IMR-90 (cell line): ENCODE measurements at regions not wholly inside any gene's neighbourhood (a gene's known extent, or its start where the extent isn't known, plus 50 kb on each side); places are given as distances from the start of the nearest gene placed in this dataset.
A peak's percentile ranks its signal among the peaks of the same experiment; 100 is the strongest.

Experiments
- ATAC-seq: fragments of 200-7000 bp; cut with Tn5 transposase; 2 replicates; pipeline ENCODE4 v1.9.1; 2020; ENCODE audit warnings: low read depth, mild to moderate bottlenecking, moderate library complexity
- BruUV-seq: library from RNA; stranded (reverse); fragments of 400-500 nt; replicated peaks from 2 replicates; lab custom pipeline; 2021; lab: Mats Ljungman, UMichigan
- CTCF ChIA-PET: fragments of 300-600 bp; formaldehyde crosslinking; extraction: SDS; loops from one replicate; lab custom pipeline; 2021; ENCODE audit warnings: antibody characterized with exemption; lab: Yijun Ruan, JAX
- POLR2A ChIA-PET: fragments of 300-600 bp; sonication (Branson Sonifier 250); formaldehyde crosslinking; loops from one replicate; lab custom pipeline; 2022; ENCODE audit warnings: antibody characterized with exemption; ENCODE audit not compliant: unreplicated experiment; lab: Charles Lee
- DNase-seq: peaks from one replicate; pipeline ENCODE4 v3.0.0; 2013
- H2AFZ ChIP-seq: replicated peaks from 2 replicates; pipeline ENCODE3; 2013; ENCODE audit warnings: low read length, mild to moderate bottlenecking; ENCODE audit not compliant: poor library complexity
- H2AK5ac ChIP-seq: 2 replicates; pipeline ENCODE4 v1.6.1; 2013; ENCODE audit warnings: low read depth, low read length, inconsistent platforms
- H2AK9ac ChIP-seq: replicated peaks from 2 replicates; pipeline ENCODE3; 2013; ENCODE audit warnings: mild to moderate bottlenecking, low read depth, low read length, moderate library complexity; ENCODE audit not compliant: poor library complexity
- H2BK120ac ChIP-seq: 2 replicates; pipeline ENCODE4 v1.6.1; 2013; ENCODE audit warnings: low read depth, low read length, inconsistent platforms
- H2BK15ac ChIP-seq: 3 replicates; pipeline ENCODE4 v1.6.1; 2013; ENCODE audit warnings: low read depth, low read length, inconsistent platforms
- H2BK20ac ChIP-seq: 2 replicates; pipeline ENCODE4 v1.6.1; 2013; ENCODE audit warnings: low read depth, mild to moderate bottlenecking, inconsistent platforms, low read length, moderate library complexity
- H2BK5ac ChIP-seq: 2 replicates; pipeline ENCODE4 v1.6.1; 2013; ENCODE audit warnings: mild to moderate bottlenecking, low read depth, low read length, inconsistent platforms; ENCODE audit not compliant: poor library complexity, severe bottlenecking
- H3K14ac ChIP-seq: replicated peaks from 2 replicates; pipeline ENCODE4 v1.6.1; 2013; ENCODE audit warnings: low read depth, low read length, inconsistent platforms
- H3K18ac ChIP-seq: 2 replicates; pipeline ENCODE4 v1.6.1; 2013; ENCODE audit warnings: low read depth, low read length, control low read depth
- H3K23ac ChIP-seq: 2 replicates; pipeline ENCODE4 v1.6.1; 2013; ENCODE audit warnings: low read depth, low read length, inconsistent platforms
- H3K27ac ChIP-seq: 2 replicates; pipeline ENCODE4 v1.5.1; 2013; ENCODE audit warnings: mild to moderate bottlenecking, control low read depth, low read length; ENCODE audit not compliant: insufficient read depth
- H3K27me3 ChIP-seq: 2 replicates; pipeline ENCODE4 v1.6.1; 2013; ENCODE audit warnings: low read length; ENCODE audit not compliant: control insufficient read depth, insufficient read depth
- H3K36me3 ChIP-seq: 2 replicates; pipeline ENCODE4 v1.6.1; 2013; ENCODE audit warnings: low read length, mixed read lengths; ENCODE audit not compliant: control insufficient read depth, insufficient read depth
- H3K4ac ChIP-seq: 2 replicates; pipeline ENCODE4 v1.6.1; 2013; ENCODE audit warnings: low read depth, low read length, inconsistent platforms
- H3K4me1 ChIP-seq: 2 replicates; pipeline ENCODE4 v1.6.1; 2013; ENCODE audit warnings: low read length, mixed read lengths; ENCODE audit not compliant: control insufficient read depth, insufficient read depth
- H3K4me2 ChIP-seq: 2 replicates; pipeline ENCODE4 v1.6.1; 2013; ENCODE audit warnings: low read depth, mild to moderate bottlenecking, control low read depth, low read length, moderate library complexity
- H3K4me3 ChIP-seq: 2 replicates; pipeline ENCODE4 v1.5.1; 2013; ENCODE audit warnings: low read depth, mild to moderate bottlenecking, control low read depth, low read length, moderate library complexity; ENCODE audit not compliant: insufficient read depth
- H3K56ac ChIP-seq: 2 replicates; pipeline ENCODE4 v1.6.1; 2013; ENCODE audit warnings: low read length, inconsistent platforms; ENCODE audit not compliant: insufficient read depth; ENCODE audit errors: extremely low read depth
- H3K79me1 ChIP-seq, 2 experiments: 2 replicates each; pipeline ENCODE4 v1.6.1; 2013; ENCODE audit warnings: low read length in 2 of 2, inconsistent platforms in 1 of 2, low read depth in 1 of 2
- H3K9ac ChIP-seq: 2 replicates; pipeline ENCODE4 v1.6.1; 2013; ENCODE audit warnings: low read depth, low read length, control low read depth
- H3K9me1 ChIP-seq: 2 replicates; pipeline ENCODE4 v1.6.1; 2013; ENCODE audit warnings: low read length, inconsistent platforms; ENCODE audit not compliant: insufficient read depth
- H3K9me3 ChIP-seq: 2 replicates; pipeline ENCODE4 v1.6.1; 2013; ENCODE audit warnings: low read length; ENCODE audit not compliant: control insufficient read depth, insufficient read depth
- H4K20me1 ChIP-seq: 2 replicates; pipeline ENCODE4 v1.6.1; 2013; ENCODE audit warnings: low read length, inconsistent platforms; ENCODE audit not compliant: insufficient read depth
- H4K5ac ChIP-seq: 2 replicates; pipeline ENCODE4 v1.6.1; 2013; ENCODE audit warnings: mild to moderate bottlenecking, low read depth, low read length, control low read depth
- H4K8ac ChIP-seq, 2 experiments: 2 replicates each; pipeline ENCODE4 v1.6.1; 2013; ENCODE audit warnings: low read depth in 2 of 2, low read length in 2 of 2, control low read depth in 1 of 2, inconsistent platforms in 1 of 2
- H4K91ac ChIP-seq: 2 replicates; pipeline ENCODE4 v1.6.1; 2013; ENCODE audit warnings: low read depth, low read length, inconsistent platforms; ENCODE audit not compliant: insufficient read depth
- BHLHE40 ChIP-seq: fragments of 150-350 bp; IDR thresholded peaks from 2 replicates; pipeline ENCODE4 v1.6.1; 2016; ENCODE audit warnings: mild to moderate bottlenecking, low read depth, low read length
- CEBPB ChIP-seq: IDR thresholded peaks from 2 replicates; pipeline ENCODE4 v1.6.1; 2012; ENCODE audit warnings: low read depth, low read length, improper control_type of control experiment
- WGBS, 2 experiments: methylation state at CpG; one replicate each; pipeline versions ENCODE4 v1.1.5 to v1.1.7; 2013; ENCODE audit warnings: missing lambda C conversion rate in 2 of 2; ENCODE audit not compliant: insufficient read length in 1 of 2; ENCODE audit errors: extremely low coverage in 2 of 2; 5-methylcytosine and 5-hydroxymethylcytosine counted together
- dilution Hi-C: fragments of 300-500 bp; cut with HindIII; formaldehyde crosslinking; loops from one replicate; pipeline ENCODE4 v1.14.3; 2018; ENCODE audit warnings: low sequenced_read_pairs; ENCODE audit not compliant: unreplicated experiment
- in situ Hi-C: fragments of 300-500 bp; cut with MboI; formaldehyde crosslinking; loops from 3 replicates; pipeline ENCODE4 v1.14.3; 2019; ENCODE audit warnings: low sequenced_read_pairs, inconsistent platforms, mixed read lengths
- intact Hi-C: fragments of 100-400 bp; cut with micrococcal nuclease; formaldehyde crosslinking; loops from 2 replicates; pipeline ENCODE4 v1.10.0; 2022

GRCh38 chr9:7368410-7369292, 430.9 kb downstream of the DMAC1 start:
- dilution Hi-C loops, result no loop called here
- POLR2A ChIA-PET, result no interaction called here
- no TSS peak for BruUV-seq

More at GRCh38 chr9:7368410-7369292, 430.9 kb downstream of the DMAC1 start:
- Histone ChIP-seq H3K23ac (peak overlapping the region; percentile 22), H3K27ac (peak overlapping the region; percentile 100), H3K9me1 (peaks cover 3% of the 10 kb centered on the region; the same call in 1 of the 2 replicates), H4K8ac (peak overlapping the region; percentile 22 to 73), H2BK120ac (peak overlapping the region; percentile 71), H3K27me3 (no peaks in the 10 kb centered on the region), H2BK15ac (peak overlapping the region; percentile 49; the same call in 2 of the 3 replicates), H3K9me3 (no peaks in the 10 kb centered on the region), H3K4me1 (peaks cover 18% of the 10 kb centered on the region), H3K18ac (peak overlapping the region; percentile 56), H3K4me3 (no peak overlapping the region), H3K4me2 (peak overlapping the region; percentile 62), H2AFZ (peak overlapping the region; percentile 56), H4K5ac (peak overlapping the region; percentile 89; the same call in 1 of the 2 replicates), H4K91ac (peak overlapping the region; percentile 78), H3K9ac (peak overlapping the region; percentile 1; the same call in 1 of the 2 replicates), H3K36me3 (no peaks in the 10 kb centered on the region), H2BK20ac (peak overlapping the region; percentile 90; the same call in 1 of the 2 replicates), H2AK5ac (0 out of 2 replicates have a peak overlapping the region, but pooled peaks have one; percentile 12), H3K56ac (peak overlapping the region; percentile 48; the same call in 1 of the 2 replicates), H3K79me1 (no peaks in the 10 kb centered on the region), H4K20me1 (no peaks in the 10 kb centered on the region), H2BK5ac (peak overlapping the region; percentile 92), H3K4ac (peak overlapping the region; percentile 58), H3K14ac (peak overlapping the region; percentile 46), H2AK9ac (no peak overlapping the region)
- intact Hi-C loops, result no loop called here
- in situ Hi-C loops, result no loop called here
- CTCF ChIA-PET, result interaction anchor here (0.7 kb wide), 1 partner anchor 418 kb away, joined by 3 read pairs; no protein-coding TSS in a partner anchor
- DNase-seq (peak; percentile 90), ATAC-seq (peak; percentile 76)
- TF ChIP-seq CEBPB (peak; percentile 79), BHLHE40 (no peak)
- 0% methylated on average over 2 of the region's 6 CpGs; no CpG with 5 or more reads in 1 of the 2 experiments for WGBS, 2 experiments
